Astrocyte (in vitro differentiated cells and primary cell): ENCODE measurements at regions not wholly inside any gene's neighbourhood (a gene's known extent, or its start where the extent isn't known, plus 50 kb on each side); places are given as distances from the start of the nearest gene placed in this dataset.

Source experiments
- DNase-seq: peaks from one replicate; pipeline ENCODE4 v3.0.0-alpha.2; 2010; ENCODE audit warnings: low read depth
- FAIRE-seq: peaks from 2 replicates; lab custom pipeline; 2011; peaks lifted over from hg19 to GRCh38; lab: Jason Lieb, UNC
- H2AFZ ChIP-seq: 2 replicates; pipeline ENCODE4 v1.6.0; 2012; ENCODE audit warnings: low read depth, low read length, inconsistent platforms
- H3K27ac ChIP-seq: 2 replicates; pipeline ENCODE4 v1.5.1; 2011; ENCODE audit warnings: low read depth, low read length, inconsistent platforms
- H3K27me3 ChIP-seq: 2 replicates; pipeline ENCODE4 v1.6.0; 2011; ENCODE audit warnings: low read length, inconsistent platforms; ENCODE audit not compliant: insufficient read depth
- H3K36me3 ChIP-seq: 2 replicates; pipeline ENCODE4 v1.5.1; 2011; ENCODE audit warnings: low read length, inconsistent platforms; ENCODE audit not compliant: insufficient read depth
- H3K4me1 ChIP-seq: 2 replicates; pipeline ENCODE4 v1.5.1; 2011; ENCODE audit warnings: low read length, inconsistent platforms; ENCODE audit not compliant: insufficient read depth
- H3K4me2 ChIP-seq: 2 replicates; pipeline ENCODE4 v1.6.0; 2012; ENCODE audit warnings: low read length, inconsistent platforms
- H3K4me3 ChIP-seq: 2 replicates; pipeline ENCODE4 v1.5.1; 2011; ENCODE audit warnings: low read depth, mild to moderate bottlenecking, low read length, inconsistent platforms; ENCODE audit not compliant: insufficient read depth
- H3K79me2 ChIP-seq: 2 replicates; pipeline ENCODE4 v1.6.0; 2012; ENCODE audit warnings: mild to moderate bottlenecking, low read length, inconsistent platforms; ENCODE audit not compliant: insufficient read depth
- H3K9ac ChIP-seq: 2 replicates; pipeline ENCODE4 v1.6.0; 2012; ENCODE audit warnings: mild to moderate bottlenecking, low read length, inconsistent platforms
- H3K9me3 ChIP-seq: 2 replicates; pipeline ENCODE4 v1.5.1; 2012; ENCODE audit warnings: low read depth, mild to moderate bottlenecking, low read length, inconsistent platforms; ENCODE audit not compliant: insufficient read depth
- H4K20me1 ChIP-seq: 2 replicates; pipeline ENCODE4 v1.6.0; 2012; ENCODE audit warnings: low read length, inconsistent platforms; ENCODE audit not compliant: insufficient read depth
- H3K27ac Mint-ChIP-seq: one replicate; pipeline ENCODE4 v1.8.0; 2021; ENCODE audit warnings: mild to moderate bottlenecking, mixed read lengths; ENCODE audit not compliant: unreplicated experiment
- H3K27me3 Mint-ChIP-seq: one replicate; pipeline ENCODE4 v1.8.0; 2021; ENCODE audit warnings: low read depth, mixed read lengths; ENCODE audit not compliant: unreplicated experiment
- H3K36me3 Mint-ChIP-seq: one replicate; pipeline ENCODE4 v1.8.0; 2021; ENCODE audit warnings: low read depth, mixed read lengths; ENCODE audit not compliant: unreplicated experiment
- H3K4me1 Mint-ChIP-seq: one replicate; pipeline ENCODE4 v1.8.0; 2021; ENCODE audit warnings: low read depth, mixed read lengths; ENCODE audit not compliant: unreplicated experiment
- H3K4me3 Mint-ChIP-seq: one replicate; pipeline ENCODE4 v1.8.0; 2021; ENCODE audit warnings: mild to moderate bottlenecking, moderate library complexity, mixed read lengths; ENCODE audit not compliant: unreplicated experiment
- H3K9me3 Mint-ChIP-seq: one replicate; pipeline ENCODE4 v1.8.0; 2021; ENCODE audit warnings: mild to moderate bottlenecking, mixed read lengths; ENCODE audit not compliant: unreplicated experiment
- CTCF ChIP-seq: IDR thresholded peaks from 2 replicates; pipeline ENCODE4 v1.5.1; 2011; ENCODE audit warnings: low read depth, mild to moderate bottlenecking, inconsistent platforms, low read length, moderate library complexity; ENCODE audit not compliant: insufficient read depth
- EZH2 ChIP-seq: IDR thresholded peaks from 2 replicates; pipeline ENCODE4 v1.6.1; 2012; ENCODE audit warnings: mild to moderate bottlenecking, low read length, inconsistent platforms; ENCODE audit not compliant: insufficient read depth

- DNase-seq (peak; percentile 52), FAIRE-seq (peak; percentile 34)
- Mint-ChIP-seq H3K4me3 (no peak overlapping the region), H3K27me3 (peaks cover 7% of the 10 kb centered on the region), H3K9me3 (no peaks in the 10 kb centered on the region), H3K27ac (peak overlapping the region; percentile 75), H3K36me3 (no peaks in the 10 kb centered on the region), H3K4me1 (peaks cover 19% of the 10 kb centered on the region)
- Histone ChIP-seq H3K36me3 (no peaks in the 10 kb centered on the region), H3K27ac (no peak overlapping the region), H2AFZ (no peak overlapping the region), H4K20me1 (no peaks in the 10 kb centered on the region), H3K27me3 (no peaks in the 10 kb centered on the region), H3K79me2 (no peaks in the 10 kb centered on the region), H3K4me2 (no peak overlapping the region), H3K4me3 (no peak overlapping the region), H3K4me1 (peaks cover 5% of the 10 kb centered on the region), H3K9me3 (no peaks in the 10 kb centered on the region), H3K9ac (no peak overlapping the region)
- peak; percentile 33 for TF ChIP-seq CTCF
- no peak for TF ChIP-seq EZH2
These were observed 55.4 kb upstream of the CD28 start for GRCh38 chr2:203650860-203651613.

- no peaks in the 10 kb centered on the region for H4K20me1 ChIP-seq
- Mint-ChIP-seq H3K27ac (no peak overlapping the region), H3K27me3 (peaks cover 7% of the 10 kb centered on the region), H3K4me1 (peaks cover 19% of the 10 kb centered on the region), H3K9me3 (no peaks in the 10 kb centered on the region), H3K36me3 (no peaks in the 10 kb centered on the region), H3K4me3 (no peak overlapping the region)
- no peak overlapping the region for H2AFZ ChIP-seq
- TF ChIP-seq CTCF (no peak), EZH2 (no peak)
- peaks cover 5% of the 10 kb centered on the region for H3K4me1 ChIP-seq
- H3K79me2 ChIP-seq: no peaks in the 10 kb centered on the region
- no peaks in the 10 kb centered on the region for H3K27me3 ChIP-seq
- no peak overlapping the region for H3K4me3 ChIP-seq
- DNase-seq (no peak), FAIRE-seq (no peak)
- no peak overlapping the region for H3K27ac ChIP-seq
- H3K9me3 ChIP-seq: no peaks in the 10 kb centered on the region
- no peak overlapping the region for H3K4me2 ChIP-seq
- H3K9ac ChIP-seq: no peak overlapping the region
- no peaks in the 10 kb centered on the region for H3K36me3 ChIP-seq
These were observed 54.8 kb upstream of the CD28 start for GRCh38 chr2:203651621-203652020.

GRCh38 chr2:203654826-203655225 lies 51.6 kb upstream of the CD28 start:
- FAIRE-seq (no peak), DNase-seq (no peak)
- H3K4me1 Mint-ChIP-seq: peaks cover 20% of the 10 kb centered on the region
- no peaks in the 10 kb centered on the region for H3K36me3 Mint-ChIP-seq
- H3K79me2 ChIP-seq: no peaks in the 10 kb centered on the region
- H3K27me3 ChIP-seq: no peaks in the 10 kb centered on the region
- H3K36me3 ChIP-seq: no peaks in the 10 kb centered on the region
- H3K4me1 ChIP-seq: peaks cover 3% of the 10 kb centered on the region
- peaks cover 7% of the 10 kb centered on the region for H3K27me3 Mint-ChIP-seq
- no peaks in the 10 kb centered on the region for H3K9me3 ChIP-seq
- peaks cover 2% of the 10 kb centered on the region for H3K9me3 Mint-ChIP-seq
- H3K9ac ChIP-seq: no peak overlapping the region
- H3K27ac Mint-ChIP-seq: no peak overlapping the region
- no peak overlapping the region for H3K4me2 ChIP-seq
- H3K4me3 Mint-ChIP-seq: no peak overlapping the region
- no peak overlapping the region for H3K27ac ChIP-seq
- H2AFZ ChIP-seq: no peak overlapping the region
- no peak for TF ChIP-seq EZH2
- TF ChIP-seq CTCF: no peak
- H3K4me3 ChIP-seq: no peak overlapping the region
- H4K20me1 ChIP-seq: no peaks in the 10 kb centered on the region
